ENCODE measurements at regions not wholly inside any gene's neighbourhood (a gene's known extent, or its start where the extent isn't known, plus 50 kb on each side); places are given as distances from the start of the nearest gene placed in this dataset.

DNA sequence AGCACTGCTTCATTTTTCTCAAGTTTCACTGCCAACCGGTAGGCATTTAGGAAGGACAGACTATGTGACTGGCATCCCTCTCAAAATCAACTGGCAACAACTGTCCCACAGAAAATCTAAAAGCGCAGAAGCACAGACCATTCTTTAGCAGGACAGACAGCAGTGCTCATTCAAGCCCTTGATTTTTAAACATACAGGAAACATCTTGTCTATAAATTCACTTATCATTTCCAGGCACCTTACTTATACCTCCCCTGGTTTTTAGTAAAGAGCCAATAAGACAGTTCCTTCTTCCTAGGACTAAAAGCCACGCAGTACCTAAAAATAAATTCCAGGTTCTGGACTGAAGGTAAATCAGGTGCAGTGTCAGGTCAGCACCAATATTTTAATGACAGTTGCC, 343.2 kb upstream of the WWC1 start:
- TF ChIP-seq, protein P1, sequence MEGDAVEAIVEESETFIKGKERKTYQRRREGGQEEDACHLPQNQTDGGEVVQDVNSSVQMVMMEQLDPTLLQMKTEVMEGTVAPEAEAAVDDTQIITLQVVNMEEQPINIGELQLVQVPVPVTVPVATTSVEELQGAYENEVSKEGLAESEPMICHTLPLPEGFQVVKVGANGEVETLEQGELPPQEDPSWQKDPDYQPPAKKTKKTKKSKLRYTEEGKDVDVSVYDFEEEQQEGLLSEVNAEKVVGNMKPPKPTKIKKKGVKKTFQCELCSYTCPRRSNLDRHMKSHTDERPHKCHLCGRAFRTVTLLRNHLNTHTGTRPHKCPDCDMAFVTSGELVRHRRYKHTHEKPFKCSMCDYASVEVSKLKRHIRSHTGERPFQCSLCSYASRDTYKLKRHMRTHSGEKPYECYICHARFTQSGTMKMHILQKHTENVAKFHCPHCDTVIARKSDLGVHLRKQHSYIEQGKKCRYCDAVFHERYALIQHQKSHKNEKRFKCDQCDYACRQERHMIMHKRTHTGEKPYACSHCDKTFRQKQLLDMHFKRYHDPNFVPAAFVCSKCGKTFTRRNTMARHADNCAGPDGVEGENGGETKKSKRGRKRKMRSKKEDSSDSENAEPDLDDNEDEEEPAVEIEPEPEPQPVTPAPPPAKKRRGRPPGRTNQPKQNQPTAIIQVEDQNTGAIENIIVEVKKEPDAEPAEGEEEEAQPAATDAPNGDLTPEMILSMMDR (IDR thresholded peaks at IDR 0.05 in 8 of 11, conservative IDR thresholded peaks at IDR 0.05 in 3 of 11), result no peak
- no peak for TF ChIP-seq POLR2A (IDR thresholded peaks at IDR 0.05)
